ENCODE measurements at regions not wholly inside any gene's neighbourhood (a gene's known extent, or its start where the extent isn't known, plus 50 kb on each side); places are given as distances from the start of the nearest gene placed in this dataset.
"Not testable (repeated sequence)": the region's sequence is repeated elsewhere in the genome, so short reads cannot be mapped to it uniquely, and the experiment has no call there.

- Histone ChIP-seq H3K4me3 (IDR thresholded peaks at IDR 0.05; ENCODE audit: insufficient read depth, low read depth, low read length) (no peak overlapping the region), H2AFZ (ENCODE audit: low read depth) (no peak overlapping the region), H3K4me1 (ENCODE audit: low read depth, poor library complexity, severe bottlenecking) (no peaks in the 10 kb centered on the region), H3K9ac (no peak overlapping the region), H4K20me1 (ENCODE audit: insufficient read depth) (no peaks in the 10 kb centered on the region), H3K4me2 (no peak overlapping the region), H3K36me3 (ENCODE audit: insufficient read depth) (no peaks in the 10 kb centered on the region), H3K79me2 (ENCODE audit: insufficient read depth, low read depth) (no peaks in the 10 kb centered on the region), H3K27ac (no peak overlapping the region), H3K27me3 (ENCODE audit: insufficient read depth, low read depth) (no peaks in the 10 kb centered on the region)
- TF ChIP-seq CTCF (conservative IDR thresholded peaks at IDR 0.05; ENCODE audit: low read depth, low read length), result no peak
These were observed 84.6 kb upstream of the PKP2 start for GRCh38 chr12:32981139-32981538.

- H2AFZ ChIP-seq (ENCODE audit: low read depth), result no peak overlapping the region
- H3K4me3 ChIP-seq (IDR thresholded peaks at IDR 0.05; ENCODE audit: insufficient read depth, low read depth, low read length), result no peak overlapping the region
- no peaks in the 10 kb centered on the region for H4K20me1 ChIP-seq (ENCODE audit: insufficient read depth)
- H3K4me2 ChIP-seq, result no peak overlapping the region
- H3K27ac ChIP-seq, result no peak overlapping the region
- H3K27me3 ChIP-seq (ENCODE audit: insufficient read depth, low read depth), result no peaks in the 10 kb centered on the region
- no peak for TF ChIP-seq CTCF (conservative IDR thresholded peaks at IDR 0.05; ENCODE audit: low read depth, low read length)
- H3K4me1 ChIP-seq (ENCODE audit: low read depth, poor library complexity, severe bottlenecking), result no peaks in the 10 kb centered on the region
- H3K9ac ChIP-seq, result no peak overlapping the region
- no peaks in the 10 kb centered on the region for H3K79me2 ChIP-seq (ENCODE audit: insufficient read depth, low read depth)
- no peaks in the 10 kb centered on the region for H3K36me3 ChIP-seq (ENCODE audit: insufficient read depth)
These were observed 78.5 kb upstream of the PKP2 start for GRCh38 chr12:32975122-32975521.

- Histone ChIP-seq H3K4me3 (IDR thresholded peaks at IDR 0.05; ENCODE audit: insufficient read depth, low read depth, low read length) (no peak overlapping the region), H3K4me2 (no peak overlapping the region), H3K9ac (no peak overlapping the region), H2AFZ (ENCODE audit: low read depth) (no peak overlapping the region), H3K36me3 (ENCODE audit: insufficient read depth) (no peaks in the 10 kb centered on the region), H3K27me3 (ENCODE audit: insufficient read depth, low read depth) (no peaks in the 10 kb centered on the region), H3K79me2 (ENCODE audit: insufficient read depth, low read depth) (no peaks in the 10 kb centered on the region), H3K4me1 (ENCODE audit: low read depth, poor library complexity, severe bottlenecking) (no peaks in the 10 kb centered on the region), H3K27ac (no peak overlapping the region), H4K20me1 (ENCODE audit: insufficient read depth) (no peaks in the 10 kb centered on the region)
- no peak for TF ChIP-seq CTCF (conservative IDR thresholded peaks at IDR 0.05; ENCODE audit: low read depth, low read length)
These were observed 74.0 kb upstream of the PKP2 start for GRCh38 chr12:32970465-32971110.

GRCh38 chr12:32964981-32965585 lies 68.5 kb upstream of the PKP2 start:
- Histone ChIP-seq H3K4me2 (no peak overlapping the region), H3K36me3 (ENCODE audit: insufficient read depth) (no peaks in the 10 kb centered on the region), H3K4me3 (IDR thresholded peaks at IDR 0.05; ENCODE audit: insufficient read depth, low read depth, low read length) (no peak overlapping the region), H3K4me1 (ENCODE audit: low read depth, poor library complexity, severe bottlenecking) (no peaks in the 10 kb centered on the region), H3K79me2 (ENCODE audit: insufficient read depth, low read depth) (no peaks in the 10 kb centered on the region), H4K20me1 (ENCODE audit: insufficient read depth) (no peaks in the 10 kb centered on the region), H3K27me3 (ENCODE audit: insufficient read depth, low read depth) (no peaks in the 10 kb centered on the region), H2AFZ (ENCODE audit: low read depth) (no peak overlapping the region), H3K27ac (no peak overlapping the region), H3K9ac (no peak overlapping the region)
- TF ChIP-seq CTCF (conservative IDR thresholded peaks at IDR 0.05; ENCODE audit: low read depth, low read length), result no peak

- H3K4me3 ChIP-seq (IDR thresholded peaks at IDR 0.05; ENCODE audit: insufficient read depth, low read depth, low read length); H2AFZ ChIP-seq (ENCODE audit: low read depth); H3K4me2 ChIP-seq; H3K9ac ChIP-seq; H3K36me3 ChIP-seq (ENCODE audit: insufficient read depth); H3K79me2 ChIP-seq (ENCODE audit: insufficient read depth, low read depth); H3K27ac ChIP-seq; H3K27me3 ChIP-seq (ENCODE audit: insufficient read depth, low read depth); H3K4me1 ChIP-seq (ENCODE audit: low read depth, poor library complexity, severe bottlenecking); H4K20me1 ChIP-seq (ENCODE audit: insufficient read depth): not testable (repeated sequence)
These were observed 59.8 kb upstream of the PKP2 start for GRCh38 chr12:32956418-32956817.
